ENCODE measurements at regions not wholly inside any gene's neighbourhood (a gene's known extent, or its start where the extent isn't known, plus 50 kb on each side); places are given as distances from the start of the nearest gene placed in this dataset.

GRCh38 chr2:133717497-133717896 is 149.2 kb upstream of the NCKAP5 start:
- H3K9me3 ChIP-seq: no peaks in the 10 kb centered on the region
- no peaks in the 10 kb centered on the region for H3K4me1 ChIP-seq
- TF ChIP-seq CTCF (IDR thresholded peaks at IDR 0.05; ENCODE audit: insufficient read depth in 1 of 2, low read depth in 1 of 2, low read length in 1 of 2, severe bottlenecking in 1 of 2, unreplicated experiment in 1 of 2): no peak
- no peak for DNase-seq
- H3K36me3 ChIP-seq (ENCODE audit: control insufficient read depth, insufficient read depth, low read length): no peaks in the 10 kb centered on the region
- no peak overlapping the region for H3K4me3 Mint-ChIP-seq (ENCODE audit: unreplicated experiment)
- no TSS peak for BruUV-seq (replicated peaks)
- H3K4me3 ChIP-seq (ENCODE audit: low read depth, low read length): no peak overlapping the region
- H3K36me3 Mint-ChIP-seq (ENCODE audit: insufficient read depth, unreplicated experiment): no peaks in the 10 kb centered on the region
- no peak overlapping the region for H3K27ac Mint-ChIP-seq (ENCODE audit: unreplicated experiment)
- intact Hi-C loops (cut with micrococcal nuclease; ENCODE audit: unreplicated experiment): no loop called here
- H3K27me3 Mint-ChIP-seq (ENCODE audit: insufficient read depth, unreplicated experiment): no peaks in the 10 kb centered on the region
- H3K9me3 Mint-ChIP-seq (ENCODE audit: unreplicated experiment): no peaks in the 10 kb centered on the region
- H3K4me1 Mint-ChIP-seq (ENCODE audit: low read depth, unreplicated experiment): no peaks in the 10 kb centered on the region
- POLR2A ChIA-PET: no interaction called here
- CTCF ChIA-PET: no interaction called here
- H3K27me3 ChIP-seq (replicated peaks; ENCODE audit: control insufficient read depth, insufficient read depth, low read length): no peaks in the 10 kb centered on the region

- no peak overlapping the region for H3K27ac Mint-ChIP-seq (ENCODE audit: unreplicated experiment)
- intact Hi-C loops (cut with micrococcal nuclease; ENCODE audit: unreplicated experiment): no loop called here
These were observed 150.5 kb upstream of the NCKAP5 start for GRCh38 chr2:133718688-133719201.

GRCh38 chr2:133720429-133720828 is 152.2 kb upstream of the NCKAP5 start:
- H3K4me1 Mint-ChIP-seq (ENCODE audit: low read depth, unreplicated experiment): no peaks in the 10 kb centered on the region
- no peak overlapping the region for H3K4me3 Mint-ChIP-seq (ENCODE audit: unreplicated experiment)
- Histone ChIP-seq H3K4me1 (no peaks in the 10 kb centered on the region), H3K27me3 (replicated peaks; ENCODE audit: control insufficient read depth, insufficient read depth, low read length) (no peaks in the 10 kb centered on the region), H3K36me3 (ENCODE audit: control insufficient read depth, insufficient read depth, low read length) (no peaks in the 10 kb centered on the region), H3K4me3 (ENCODE audit: low read depth, low read length) (no peak overlapping the region), H3K9me3 (no peaks in the 10 kb centered on the region)
- BruUV-seq (replicated peaks): no TSS peak
- no peaks in the 10 kb centered on the region for H3K9me3 Mint-ChIP-seq (ENCODE audit: unreplicated experiment)
- no peak for DNase-seq
- intact Hi-C loops (cut with micrococcal nuclease; ENCODE audit: unreplicated experiment): no loop called here
- POLR2A ChIA-PET: no interaction called here
- H3K27ac Mint-ChIP-seq (ENCODE audit: unreplicated experiment): no peak overlapping the region
- CTCF ChIA-PET: no interaction called here
- no peaks in the 10 kb centered on the region for H3K36me3 Mint-ChIP-seq (ENCODE audit: insufficient read depth, unreplicated experiment)
- TF ChIP-seq CTCF (IDR thresholded peaks at IDR 0.05; ENCODE audit: insufficient read depth in 1 of 2, low read depth in 1 of 2, low read length in 1 of 2, severe bottlenecking in 1 of 2, unreplicated experiment in 1 of 2): no peak
- H3K27me3 Mint-ChIP-seq (ENCODE audit: insufficient read depth, unreplicated experiment): no peaks in the 10 kb centered on the region

More at GRCh38 chr2:133718688-133719201, 150.5 kb upstream of the NCKAP5 start:
- no TSS peak for BruUV-seq (replicated peaks)
- ChIA-PET POLR2A (no interaction called here), CTCF (no interaction called here)
- H3K9me3 Mint-ChIP-seq (ENCODE audit: unreplicated experiment): no peaks in the 10 kb centered on the region
- no peak for DNase-seq
- H3K27me3 ChIP-seq (replicated peaks; ENCODE audit: control insufficient read depth, insufficient read depth, low read length): no peaks in the 10 kb centered on the region
- H3K4me3 ChIP-seq (ENCODE audit: low read depth, low read length): no peak overlapping the region
- H3K4me3 Mint-ChIP-seq (ENCODE audit: unreplicated experiment): no peak overlapping the region
- no peaks in the 10 kb centered on the region for H3K4me1 ChIP-seq
- H3K36me3 ChIP-seq (ENCODE audit: control insufficient read depth, insufficient read depth, low read length): no peaks in the 10 kb centered on the region
- no peaks in the 10 kb centered on the region for H3K36me3 Mint-ChIP-seq (ENCODE audit: insufficient read depth, unreplicated experiment)
- H3K9me3 ChIP-seq: no peaks in the 10 kb centered on the region
- H3K4me1 Mint-ChIP-seq (ENCODE audit: low read depth, unreplicated experiment): no peaks in the 10 kb centered on the region
- no peak for TF ChIP-seq CTCF (IDR thresholded peaks at IDR 0.05; ENCODE audit: insufficient read depth in 1 of 2, low read depth in 1 of 2, low read length in 1 of 2, severe bottlenecking in 1 of 2, unreplicated experiment in 1 of 2)
- H3K27me3 Mint-ChIP-seq (ENCODE audit: insufficient read depth, unreplicated experiment): no peaks in the 10 kb centered on the region
